ENCODE measurements at regions not wholly inside any gene's neighbourhood (a gene's known extent, or its start where the extent isn't known, plus 50 kb on each side); places are given as distances from the start of the nearest gene placed in this dataset.

GRCh38 chr14:97602438-97603117 is 805.4 kb downstream of the VRK1 start:
- ATAC-seq (ENCODE audit: low read depth) (no peak), DNase-seq (no peak)
- Histone ChIP-seq H3K9ac (ENCODE audit: low read depth, low read length) (no peak overlapping the region), H4K20me1 (ENCODE audit: insufficient read depth, low read length) (no peaks in the 10 kb centered on the region), H3K23ac (ENCODE audit: low read depth, low read length) (no peak overlapping the region), H4K5ac (ENCODE audit: low read depth, low read length) (no peak overlapping the region), H3K79me1 (ENCODE audit: low read depth in 1 of 2, low read length in 2 of 2) (no peaks in the 10 kb centered on the region), H3K9me1 (ENCODE audit: insufficient read depth, low read length) (no peaks in the 10 kb centered on the region), H2AFZ (replicated peaks; ENCODE audit: low read length, poor library complexity) (no peak overlapping the region), H4K8ac (ENCODE audit: low read depth in 2 of 2, low read length in 2 of 2) (no peak overlapping the region), H3K27ac (ENCODE audit: insufficient read depth, low read length) (no peak overlapping the region), H2BK120ac (ENCODE audit: low read depth, low read length) (no peak overlapping the region), H3K36me3 (ENCODE audit: control insufficient read depth, insufficient read depth, low read length) (no peaks in the 10 kb centered on the region), H2AK9ac (replicated peaks; ENCODE audit: low read depth, low read length, poor library complexity) (no peak overlapping the region), H3K56ac (ENCODE audit: extremely low read depth, insufficient read depth, low read length) (no peak overlapping the region), H2BK5ac (ENCODE audit: low read depth, low read length, poor library complexity, severe bottlenecking) (no peak overlapping the region), H2BK20ac (ENCODE audit: low read depth, low read length) (no peak overlapping the region), H3K4me2 (ENCODE audit: low read depth, low read length) (no peak overlapping the region), H3K4me3 (ENCODE audit: insufficient read depth, low read depth, low read length) (no peak overlapping the region), H2AK5ac (ENCODE audit: low read depth, low read length) (no peak overlapping the region), H3K4ac (ENCODE audit: low read depth, low read length) (no peak overlapping the region), H3K27me3 (ENCODE audit: control insufficient read depth, insufficient read depth, low read length) (no peaks in the 10 kb centered on the region), H3K14ac (replicated peaks; ENCODE audit: low read depth, low read length) (no peak overlapping the region), H3K9me3 (ENCODE audit: control insufficient read depth, insufficient read depth, low read length) (peaks cover 17% of the 10 kb centered on the region), H3K18ac (ENCODE audit: low read depth, low read length) (no peak overlapping the region), H3K4me1 (ENCODE audit: control insufficient read depth, insufficient read depth, low read length) (no peaks in the 10 kb centered on the region), H2BK15ac (ENCODE audit: low read depth, low read length) (no peak overlapping the region), H4K91ac (ENCODE audit: insufficient read depth, low read depth, low read length) (no peak overlapping the region)
- WGBS, 2 experiments (ENCODE audit: extremely low coverage in 2 of 2, insufficient read length in 1 of 2), result 59% methylated on average over 4 of the region's 13 CpGs; no CpG with 5 or more reads in 1 of the 2 experiments
- BruUV-seq (replicated peaks), result no TSS peak
- ChIA-PET POLR2A (ENCODE audit: unreplicated experiment) (no interaction called here), CTCF (no interaction called here)
- dilution Hi-C loops (cut with HindIII; ENCODE audit: low sequenced_read_pairs, unreplicated experiment) (no loop called here), in situ Hi-C loops (cut with MboI; ENCODE audit: low sequenced_read_pairs) (no loop called here), intact Hi-C loops (cut with micrococcal nuclease) (no loop called here)
- TF ChIP-seq SMC3 (IDR thresholded peaks at IDR 0.05; ENCODE audit: low read depth, low read length) (no peak), RFX5 (IDR thresholded peaks at IDR 0.05; ENCODE audit: low read depth, low read length) (no peak), MAFK (IDR thresholded peaks at IDR 0.05; ENCODE audit: low read depth, low read length) (no peak), USF2 (IDR thresholded peaks at IDR 0.05; ENCODE audit: low read depth, low read length) (no peak), MAZ (IDR thresholded peaks at IDR 0.05; ENCODE audit: borderline replicate concordance, low read depth, low read length) (no peak), RAD21 (IDR thresholded peaks at IDR 0.05; ENCODE audit: low read length) (no peak), MXI1 (IDR thresholded peaks at IDR 0.05; ENCODE audit: borderline replicate concordance, low read depth, low read length) (no peak), CEBPB (IDR thresholded peaks at IDR 0.05; ENCODE audit: low read depth, low read length) (no peak), POLR2A (IDR thresholded peaks at IDR 0.05; ENCODE audit: low read depth, low read length) (no peak), CTCF (conservative IDR thresholded peaks at IDR 0.05; ENCODE audit: low read depth, low read length) (no peak), ELK1 (IDR thresholded peaks at IDR 0.05; ENCODE audit: borderline replicate concordance, low read depth, low read length) (no peak), BHLHE40 (IDR thresholded peaks at IDR 0.05; ENCODE audit: low read depth, low read length) (no peak)

Data from IMR-90 (cell line).